ENCODE measurements at regions not wholly inside any gene's neighbourhood (a gene's known extent, or its start where the extent isn't known, plus 50 kb on each side); places are given as distances from the start of the nearest gene placed in this dataset.

- DNase-seq (ENCODE audit: low read depth in 1 of 2, low spot score in 1 of 2), result no peak
- Histone ChIP-seq H3K4me1 (ENCODE audit: low read depth) (no peaks in the 10 kb centered on the region), H3K4me3 (no peak overlapping the region), H3K27me3 (no peaks in the 10 kb centered on the region), H3K36me3 (no peaks in the 10 kb centered on the region), H3K9me3 (ENCODE audit: low read depth) (no peaks in the 10 kb centered on the region), H3K27ac (no peak overlapping the region)
- TF ChIP-seq, protein P1, sequence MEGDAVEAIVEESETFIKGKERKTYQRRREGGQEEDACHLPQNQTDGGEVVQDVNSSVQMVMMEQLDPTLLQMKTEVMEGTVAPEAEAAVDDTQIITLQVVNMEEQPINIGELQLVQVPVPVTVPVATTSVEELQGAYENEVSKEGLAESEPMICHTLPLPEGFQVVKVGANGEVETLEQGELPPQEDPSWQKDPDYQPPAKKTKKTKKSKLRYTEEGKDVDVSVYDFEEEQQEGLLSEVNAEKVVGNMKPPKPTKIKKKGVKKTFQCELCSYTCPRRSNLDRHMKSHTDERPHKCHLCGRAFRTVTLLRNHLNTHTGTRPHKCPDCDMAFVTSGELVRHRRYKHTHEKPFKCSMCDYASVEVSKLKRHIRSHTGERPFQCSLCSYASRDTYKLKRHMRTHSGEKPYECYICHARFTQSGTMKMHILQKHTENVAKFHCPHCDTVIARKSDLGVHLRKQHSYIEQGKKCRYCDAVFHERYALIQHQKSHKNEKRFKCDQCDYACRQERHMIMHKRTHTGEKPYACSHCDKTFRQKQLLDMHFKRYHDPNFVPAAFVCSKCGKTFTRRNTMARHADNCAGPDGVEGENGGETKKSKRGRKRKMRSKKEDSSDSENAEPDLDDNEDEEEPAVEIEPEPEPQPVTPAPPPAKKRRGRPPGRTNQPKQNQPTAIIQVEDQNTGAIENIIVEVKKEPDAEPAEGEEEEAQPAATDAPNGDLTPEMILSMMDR (IDR thresholded peaks at IDR 0.05; ENCODE audit: low read depth, low read length), result no peak
Observed at GRCh38 chr10:2475711-2476217, 591.6 kb upstream of the PFKP start.

GRCh38 chr10:2471811-2472210, 595.5 kb upstream of the PFKP start:
- TF ChIP-seq, protein P1 (IDR thresholded peaks at IDR 0.05; ENCODE audit: low read depth, low read length), result no peak

GRCh38 chr10:2469802-2470201, 597.5 kb upstream of the PFKP start:
- Histone ChIP-seq H3K36me3 (no peaks in the 10 kb centered on the region), H3K27ac (no peak overlapping the region), H3K4me3 (no peak overlapping the region), H3K9me3 (ENCODE audit: low read depth) (no peaks in the 10 kb centered on the region), H3K27me3 (no peaks in the 10 kb centered on the region), H3K4me1 (ENCODE audit: low read depth) (no peaks in the 10 kb centered on the region)
- TF ChIP-seq, protein P1 (IDR thresholded peaks at IDR 0.05; ENCODE audit: low read depth, low read length), result no peak
- DNase-seq (ENCODE audit: low read depth in 1 of 2, low spot score in 1 of 2), result no peak

More at GRCh38 chr10:2471811-2472210, 595.5 kb upstream of the PFKP start:
- DNase-seq (ENCODE audit: low read depth in 1 of 2, low spot score in 1 of 2), result no peak
- Histone ChIP-seq H3K36me3 (no peaks in the 10 kb centered on the region), H3K9me3 (ENCODE audit: low read depth) (no peaks in the 10 kb centered on the region), H3K4me1 (ENCODE audit: low read depth) (no peaks in the 10 kb centered on the region), H3K27ac (no peak overlapping the region), H3K4me3 (no peak overlapping the region), H3K27me3 (no peaks in the 10 kb centered on the region)

DNA sequence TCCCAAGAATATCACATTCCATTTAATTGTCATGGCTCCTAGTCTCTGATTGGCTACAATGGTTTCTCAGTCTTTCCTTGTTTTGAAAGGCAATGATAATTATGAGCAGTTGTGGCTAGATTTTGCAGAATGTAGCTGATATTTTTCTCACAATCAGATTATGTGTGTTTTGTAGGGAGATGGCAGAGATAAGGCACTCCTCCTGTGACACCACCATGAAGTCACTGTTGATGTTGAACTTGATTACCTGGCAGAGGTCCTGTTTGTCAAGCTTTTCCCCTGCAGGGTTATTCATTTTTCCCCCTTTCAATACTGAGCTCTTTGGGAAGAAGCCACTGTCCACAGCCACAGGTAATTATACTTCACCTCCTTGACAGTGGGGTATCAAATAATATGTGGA, 602.9 kb upstream of the PFKP start:
- no peaks in the 10 kb centered on the region for H3K4me1 ChIP-seq (ENCODE audit: low read depth)
- H3K36me3 ChIP-seq, result no peaks in the 10 kb centered on the region
- DNase-seq (ENCODE audit: low read depth in 1 of 2, low spot score in 1 of 2), result no peak
- no peaks in the 10 kb centered on the region for H3K27me3 ChIP-seq
- no peaks in the 10 kb centered on the region for H3K9me3 ChIP-seq (ENCODE audit: low read depth)
- TF ChIP-seq, protein P1 (IDR thresholded peaks at IDR 0.05; ENCODE audit: low read depth, low read length), result no peak
- H3K4me3 ChIP-seq, result no peak overlapping the region
- H3K27ac ChIP-seq, result no peak overlapping the region

DNA sequence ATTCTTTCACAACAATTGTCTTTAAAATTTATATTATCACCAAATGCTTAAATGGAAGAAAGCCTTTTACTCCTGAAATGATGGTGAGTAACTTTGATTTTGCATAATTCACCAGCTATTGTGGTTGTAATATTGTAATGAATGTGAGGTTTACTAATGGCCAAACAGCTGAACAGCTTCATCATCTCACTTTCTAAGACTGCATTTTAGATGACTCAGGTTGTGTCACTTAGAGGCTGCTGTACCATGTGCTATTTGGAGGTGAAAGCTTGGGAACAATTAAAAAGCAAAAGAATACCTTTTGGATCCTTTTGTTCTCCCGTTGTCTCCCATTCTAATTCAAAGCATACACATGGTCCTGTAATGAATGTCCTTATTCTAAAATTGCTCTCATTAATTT, 604.0 kb upstream of the PFKP start:
- Histone ChIP-seq H3K9me3 (ENCODE audit: low read depth) (no peaks in the 10 kb centered on the region), H3K4me1 (ENCODE audit: low read depth) (no peaks in the 10 kb centered on the region)

More for the DNA sequence above, 604.0 kb upstream of the PFKP start:
- no peak overlapping the region for H3K4me3 ChIP-seq
- DNase-seq (ENCODE audit: low read depth in 1 of 2, low spot score in 1 of 2), result no peak
- no peak overlapping the region for H3K27ac ChIP-seq
- no peaks in the 10 kb centered on the region for H3K27me3 ChIP-seq
- TF ChIP-seq, protein P1 (IDR thresholded peaks at IDR 0.05; ENCODE audit: low read depth, low read length), result no peak
- no peaks in the 10 kb centered on the region for H3K36me3 ChIP-seq

Data from cardiac muscle cell (in vitro differentiated cells and primary cell).